ENCODE measurements at regions not wholly inside any gene's neighbourhood (a gene's known extent, or its start where the extent isn't known, plus 50 kb on each side); places are given as distances from the start of the nearest gene placed in this dataset.

- H3K36me3 ChIP-seq: no peaks in the 10 kb centered on the region
- no peaks in the 10 kb centered on the region for H3K27me3 ChIP-seq
- H3K4me3 ChIP-seq (ENCODE audit: low read depth, low read length): no peak overlapping the region
- no peaks in the 10 kb centered on the region for H3K4me1 ChIP-seq
- H3K9me3 ChIP-seq: no peaks in the 10 kb centered on the region
- no peak for DNase-seq
- no peak for TF ChIP-seq CTCF (IDR thresholded peaks at IDR 0.05; ENCODE audit: low read depth, low read length)
These were observed 593.4 kb upstream of the NR2F2 start for GRCh38 chr15:95737060-95737459.

DNA sequence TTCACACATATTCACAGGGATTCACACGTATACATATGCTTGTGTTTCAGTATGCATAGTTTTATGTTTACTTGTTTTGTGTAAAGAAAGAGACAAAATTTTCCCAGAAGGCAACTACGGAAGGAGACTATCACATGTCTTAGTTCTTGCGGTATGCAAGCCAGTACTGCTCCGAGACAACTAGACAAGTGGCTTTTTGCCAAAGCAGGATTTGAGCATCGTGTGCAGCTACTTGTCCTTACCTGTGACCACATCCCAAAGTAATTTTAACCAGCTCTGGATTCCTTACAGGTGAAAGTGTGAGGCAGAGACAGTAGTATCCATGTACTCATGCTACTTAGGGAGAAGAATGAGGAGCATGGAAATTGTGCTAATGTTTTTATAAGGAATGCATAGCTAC is 591.4 kb upstream of the NR2F2 start:
- Histone ChIP-seq H3K27me3 (no peaks in the 10 kb centered on the region), H3K4me3 (ENCODE audit: low read depth, low read length) (no peak overlapping the region), H3K4me1 (no peaks in the 10 kb centered on the region), H3K9me3 (no peaks in the 10 kb centered on the region), H3K36me3 (no peaks in the 10 kb centered on the region)
- no peak for DNase-seq
- no peak for TF ChIP-seq CTCF (IDR thresholded peaks at IDR 0.05; ENCODE audit: low read depth, low read length)

- no peaks in the 10 kb centered on the region for H3K36me3 ChIP-seq
- no peak for TF ChIP-seq CTCF (IDR thresholded peaks at IDR 0.05; ENCODE audit: low read depth, low read length)
- no peak overlapping the region for H3K4me3 ChIP-seq (ENCODE audit: low read depth, low read length)
- no peaks in the 10 kb centered on the region for H3K27me3 ChIP-seq
- no peak for DNase-seq
- H3K9me3 ChIP-seq: no peaks in the 10 kb centered on the region
- no peaks in the 10 kb centered on the region for H3K4me1 ChIP-seq
These were observed 588.7 kb upstream of the NR2F2 start for GRCh38 chr15:95741830-95742229.

- no peak for DNase-seq
- no peak for TF ChIP-seq CTCF (IDR thresholded peaks at IDR 0.05; ENCODE audit: low read depth, low read length)
- no peaks in the 10 kb centered on the region for H3K9me3 ChIP-seq
- H3K36me3 ChIP-seq: no peaks in the 10 kb centered on the region
- no peaks in the 10 kb centered on the region for H3K4me1 ChIP-seq
- H3K4me3 ChIP-seq (ENCODE audit: low read depth, low read length): no peak overlapping the region
- H3K27me3 ChIP-seq: no peaks in the 10 kb centered on the region
These were observed 588.2 kb upstream of the NR2F2 start for GRCh38 chr15:95742256-95742655.

DNA sequence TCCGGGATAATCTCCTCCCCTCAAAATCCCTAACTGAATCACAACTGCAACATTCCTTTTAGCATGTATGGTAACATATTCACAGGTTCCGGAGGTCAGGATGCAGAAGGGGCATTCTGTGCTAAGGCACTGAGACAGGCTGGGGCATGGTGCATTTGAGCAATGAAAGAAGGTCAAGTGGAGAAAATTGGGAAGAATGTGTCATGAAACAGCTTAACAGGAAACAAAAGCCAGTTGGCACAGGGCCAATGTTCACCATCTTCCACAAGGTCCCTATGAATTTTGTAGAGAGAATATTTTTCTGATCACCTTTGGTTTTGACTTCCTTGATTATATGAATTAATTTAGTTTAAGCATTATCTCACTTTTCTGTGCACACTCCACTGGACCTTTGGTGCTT is 587.7 kb upstream of the NR2F2 start:
- no peaks in the 10 kb centered on the region for H3K27me3 ChIP-seq
- no peaks in the 10 kb centered on the region for H3K4me1 ChIP-seq
- no peak overlapping the region for H3K4me3 ChIP-seq (ENCODE audit: low read depth, low read length)
- H3K9me3 ChIP-seq: no peaks in the 10 kb centered on the region
- no peak for TF ChIP-seq CTCF (IDR thresholded peaks at IDR 0.05; ENCODE audit: low read depth, low read length)
- no peaks in the 10 kb centered on the region for H3K36me3 ChIP-seq
- no peak for DNase-seq

GRCh38 chr15:95757171-95757570 is 573.3 kb upstream of the NR2F2 start:
- no peaks in the 10 kb centered on the region for H3K4me1 ChIP-seq
- no peak overlapping the region for H3K4me3 ChIP-seq (ENCODE audit: low read depth, low read length)
- H3K9me3 ChIP-seq: no peaks in the 10 kb centered on the region
- H3K36me3 ChIP-seq: no peaks in the 10 kb centered on the region
- no peaks in the 10 kb centered on the region for H3K27me3 ChIP-seq
- no peak for DNase-seq
- no peak for TF ChIP-seq CTCF (IDR thresholded peaks at IDR 0.05; ENCODE audit: low read depth, low read length)
